H1 (cell line): ENCODE measurements at regions not wholly inside any gene's neighbourhood (a gene's known extent, or its start where the extent isn't known, plus 50 kb on each side); places are given as distances from the start of the nearest gene placed in this dataset.

ENCODE experiments used
- CTCF ChIA-PET: fragments of 300-600 bp; sonication (Branson Sonifier 250); formaldehyde crosslinking; loops from one replicate; lab custom pipeline; 2021; ENCODE audit not compliant: partially characterized antibody; lab: Charles Lee
- POLR2A ChIA-PET: fragments of 300-600 bp; sonication (Branson Sonifier 250); formaldehyde crosslinking; loops from one replicate; lab custom pipeline; 2021; ENCODE audit warnings: inconsistent platforms; ENCODE audit not compliant: partially characterized antibody; lab: Charles Lee
- DNase-seq, 2 experiments: peaks; one replicate each; pipeline versions ENCODE4 v3.0.0 to v3.0.0-alpha.2; 2010 to 2022; ENCODE audit warnings: low spot score in 2 of 2, low read depth in 1 of 2, mixed read lengths in 1 of 2
- FAIRE-seq: peaks from 2 replicates; lab custom pipeline; 2011; peaks lifted over from hg19 to GRCh38; lab: Jason Lieb, UNC
- H2AFZ ChIP-seq: 2 replicates; pipeline ENCODE4 v1.8.1; 2012; ENCODE audit warnings: low read length, inconsistent platforms
- H2AK5ac ChIP-seq: 2 replicates; pipeline ENCODE4 v1.6.1; 2013; ENCODE audit warnings: low read depth, low read length
- H2BK120ac ChIP-seq: replicated peaks from 2 replicates; pipeline ENCODE3; 2013; ENCODE audit warnings: low read depth, low read length, inconsistent platforms
- H2BK12ac ChIP-seq: 2 replicates; pipeline ENCODE4 v1.6.1; 2013; ENCODE audit warnings: low read depth, low read length
- H2BK15ac ChIP-seq: 2 replicates; pipeline ENCODE4 v1.6.1; 2013; ENCODE audit warnings: low read length
- H2BK20ac ChIP-seq: 2 replicates; pipeline ENCODE4 v1.6.1; 2013; ENCODE audit warnings: low read length
- H2BK5ac ChIP-seq: 2 replicates; pipeline ENCODE4 v1.6.1; 2013; ENCODE audit warnings: low read depth, low read length
- H3K14ac ChIP-seq: 2 replicates; pipeline ENCODE4 v1.6.1; 2013; ENCODE audit warnings: inconsistent platforms; ENCODE audit not compliant: insufficient read length
- H3K18ac ChIP-seq: 2 replicates; pipeline ENCODE4 v1.6.1; 2013; ENCODE audit warnings: low read length; ENCODE audit errors: extremely low read depth
- H3K23ac ChIP-seq: 2 replicates; pipeline ENCODE4 v1.6.1; 2013; ENCODE audit warnings: inconsistent platforms; ENCODE audit not compliant: insufficient read length
- H3K23me2 ChIP-seq: 2 replicates; pipeline ENCODE4 v1.6.1; 2013; ENCODE audit warnings: low read depth, low read length
- H3K27ac ChIP-seq: 2 replicates; pipeline ENCODE4 v1.6.1; 2011; ENCODE audit warnings: low read depth, low read length, inconsistent platforms
- H3K27me3 ChIP-seq, 4 experiments: replicated peaks in 1 of 4; 1 replicate in 1 of 4; 2 replicates in 3 of 4; pipeline versions ENCODE4 v1.6.1 to v1.8.1; 2011 to 2013; ENCODE audit warnings: low read length in 3 of 4, mild to moderate bottlenecking in 3 of 4, inconsistent platforms in 2 of 4, mixed read lengths in 2 of 4, moderate library complexity in 1 of 4; ENCODE audit not compliant: control insufficient read depth in 3 of 4, insufficient read depth in 3 of 4; ENCODE audit errors: extremely low read depth in 1 of 4
- H3K36me3 ChIP-seq, 4 experiments: 2 replicates each; pipeline versions ENCODE4 v1.6.1 to v1.8.1; 2011 to 2013; ENCODE audit warnings: mild to moderate bottlenecking in 4 of 4, low read length in 3 of 4, moderate library complexity in 2 of 4, control low read depth in 1 of 4, inconsistent platforms in 1 of 4; ENCODE audit not compliant: insufficient read depth in 4 of 4, control insufficient read depth in 2 of 4
- H3K4ac ChIP-seq: replicated peaks from 2 replicates; pipeline ENCODE3; 2013; ENCODE audit warnings: low read length, low read depth, mixed read lengths, inconsistent platforms; ENCODE audit not compliant: insufficient read length
- H3K4me1 ChIP-seq, 4 experiments: replicated peaks in 1 of 4; 1 replicate in 1 of 4; 2 replicates in 3 of 4; pipeline versions ENCODE4 v1.6.1 to v1.8.1; 2011 to 2013; ENCODE audit warnings: low read length in 3 of 4, inconsistent platforms in 2 of 4, mixed read lengths in 1 of 4; ENCODE audit not compliant: insufficient read depth in 4 of 4, control insufficient read depth in 3 of 4
- H3K4me2 ChIP-seq, 2 experiments: 2 replicates each; pipeline versions ENCODE4 v1.6.1 to v1.8.1; 2011 to 2013; ENCODE audit warnings: low read depth in 2 of 2, low read length in 2 of 2, control low read depth in 1 of 2, inconsistent platforms in 1 of 2, mild to moderate bottlenecking in 1 of 2; ENCODE audit not compliant: insufficient read depth in 1 of 2
- H3K4me3 ChIP-seq, 4 experiments: fragments of 200-600, 300-600 bp in 1 of 4; sonication (generic), shearing (Covaris generic), sonication (Bioruptor Twin) in 1 of 4; 2 replicates each; pipeline versions ENCODE4 v1.5.1 to v1.8.1; 2011 to 2016; ENCODE audit warnings: low read length in 4 of 4, low read depth in 3 of 4, control low read depth in 2 of 4, inconsistent platforms in 2 of 4, mild to moderate bottlenecking in 2 of 4, mixed read lengths in 1 of 4, moderate library complexity in 1 of 4; ENCODE audit not compliant: insufficient read depth in 2 of 4; ENCODE audit errors: extremely low read depth in 1 of 4
- H3K56ac ChIP-seq: replicated peaks from 2 replicates; pipeline ENCODE3; 2013; ENCODE audit warnings: low read depth, mild to moderate bottlenecking, mixed read lengths, low read length, inconsistent platforms; ENCODE audit not compliant: insufficient read length
- H3K79me1 ChIP-seq: 2 replicates; pipeline ENCODE4 v1.6.1; 2013; ENCODE audit warnings: low read depth, low read length, control low read depth
- H3K79me2 ChIP-seq, 2 experiments: 2 replicates each; pipeline versions ENCODE4 v1.6.1 to v1.8.1; 2012 to 2013; ENCODE audit warnings: low read length in 2 of 2, mild to moderate bottlenecking in 2 of 2, inconsistent platforms in 1 of 2; ENCODE audit not compliant: insufficient read depth in 2 of 2, control insufficient read depth in 1 of 2
- H3K9ac ChIP-seq, 4 experiments: replicated peaks in 1 of 4; 1 replicate in 1 of 4; 2 replicates in 3 of 4; pipeline versions ENCODE4 v1.6.1 to v1.8.1; 2011 to 2013; ENCODE audit warnings: low read depth in 3 of 4, low read length in 3 of 4, control low read depth in 2 of 4, mild to moderate bottlenecking in 2 of 4, moderate library complexity in 2 of 4, inconsistent platforms in 1 of 4; ENCODE audit errors: extremely low read depth in 1 of 4
- H3K9me3 ChIP-seq, 2 experiments: 2 replicates each; pipeline versions ENCODE4 v1.6.1 to v1.8.1; 2012 to 2013; ENCODE audit warnings: mild to moderate bottlenecking in 2 of 2, moderate library complexity in 2 of 2, control low read depth in 1 of 2, inconsistent platforms in 1 of 2, low read depth in 1 of 2, low read length in 1 of 2, mixed read lengths in 1 of 2; ENCODE audit not compliant: insufficient read depth in 2 of 2
- H4K20me1 ChIP-seq, 2 experiments: replicated peaks in 1 of 2; 2 replicates each; pipeline versions ENCODE3 to v1.8.1; 2011 to 2013; ENCODE audit warnings: inconsistent platforms in 2 of 2, low read length in 2 of 2, mild to moderate bottlenecking in 1 of 2; ENCODE audit not compliant: insufficient read depth in 2 of 2, control insufficient read depth in 1 of 2
- H4K5ac ChIP-seq: 2 replicates; pipeline ENCODE4 v1.6.1; 2013; ENCODE audit warnings: low read length, low read depth, mixed read lengths, inconsistent platforms; ENCODE audit not compliant: insufficient read length
- H4K8ac ChIP-seq: 2 replicates; pipeline ENCODE4 v1.8.0; 2013; ENCODE audit warnings: mild to moderate bottlenecking, moderate library complexity, low read length, inconsistent platforms; ENCODE audit not compliant: insufficient read depth; ENCODE audit errors: extremely low read depth
- H4K91ac ChIP-seq: replicated peaks from 2 replicates; pipeline ENCODE3; 2013; ENCODE audit warnings: low read length, mixed read lengths, inconsistent platforms; ENCODE audit not compliant: insufficient read length
- GABPA ChIP-seq: IDR thresholded peaks from 2 replicates; pipeline ENCODE4 v1.6.1; 2011; ENCODE audit warnings: mild to moderate bottlenecking, low read length, moderate library complexity, borderline replicate concordance; ENCODE audit not compliant: insufficient read depth
- GTF2F1 ChIP-seq: IDR thresholded peaks from 2 replicates; pipeline ENCODE4 v1.6.1; 2012; ENCODE audit warnings: low read depth, low read length, improper control_type of control experiment, borderline replicate concordance
- POLR2A ChIP-seq, 2 experiments: IDR thresholded peaks; 1 replicate in 1 of 2; 2 replicates in 1 of 2; pipeline ENCODE4 v1.6.1; 2011; ENCODE audit warnings: low read depth in 2 of 2, low read length in 2 of 2, mild to moderate bottlenecking in 2 of 2; ENCODE audit errors: control extremely low read depth in 1 of 2
- RAD21 ChIP-seq, 2 experiments: IDR thresholded peaks in 1 of 2; conservative IDR thresholded peaks in 1 of 2; 2 replicates each; pipeline ENCODE4 v1.6.1; 2011; ENCODE audit warnings: low read depth in 2 of 2, low read length in 2 of 2, improper control_type of control experiment in 1 of 2, inconsistent platforms in 1 of 2, mild to moderate bottlenecking in 1 of 2, moderate library complexity in 1 of 2
- TAF1 ChIP-seq: IDR thresholded peaks from 2 replicates; pipeline ENCODE4 v1.6.1; 2011; ENCODE audit warnings: mild to moderate bottlenecking, low read depth, low read length
- TBP ChIP-seq: IDR thresholded peaks from 2 replicates; pipeline ENCODE4 v1.6.1; 2011; ENCODE audit warnings: low read depth, low read length, improper control_type of control experiment
- WGBS, 2 experiments: shearing (Covaris generic) in 1 of 2; methylation state at CpG; one replicate each; pipeline versions ENCODE4 v1.1.6 to v1.1.7; 2013 to 2015; ENCODE audit warnings: low lambda C conversion rate in 2 of 2, mixed read lengths in 2 of 2, inconsistent platforms in 1 of 2, low coverage in 1 of 2, missing lambda C conversion rate in 1 of 2; ENCODE audit not compliant: insufficient replicate concordance in 2 of 2, insufficient coverage in 1 of 2, insufficient read length in 1 of 2; ENCODE audit errors: extremely low coverage in 1 of 2, missing lambda C conversion rate in 1 of 2; 5-methylcytosine and 5-hydroxymethylcytosine counted together

DNA sequence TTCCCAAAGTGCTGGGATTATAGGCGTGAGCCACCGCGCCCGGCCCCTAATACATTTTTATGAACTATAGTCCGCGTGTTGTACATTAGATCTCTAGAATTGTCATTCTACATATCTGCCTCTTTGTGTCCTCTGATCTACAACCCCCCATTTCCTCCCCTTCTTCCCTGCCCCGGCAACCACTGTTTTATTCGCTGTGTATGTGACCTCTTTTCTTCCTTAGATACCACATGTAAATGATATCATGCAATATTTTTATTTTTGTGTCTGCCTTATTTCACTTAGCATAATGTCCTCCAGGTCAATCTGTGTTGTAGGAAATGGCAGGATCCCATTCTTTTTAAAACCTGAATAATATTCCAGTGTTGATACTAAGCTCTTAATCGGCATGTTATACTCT is 99.5 kb upstream of the NRIP1 start:
- H3K27me3 ChIP-seq: no peaks in the 10 kb centered on the region
- no peak overlapping the region for H2BK15ac ChIP-seq
- no peak overlapping the region for H2AK5ac ChIP-seq
- no peak overlapping the region for H3K27ac ChIP-seq
- H3K14ac ChIP-seq: no peak overlapping the region
- H4K8ac ChIP-seq: no peak overlapping the region
- H4K91ac ChIP-seq: no peak overlapping the region
- H3K23me2 ChIP-seq: no peaks in the 10 kb centered on the region
- no peaks in the 10 kb centered on the region for H3K9me3 ChIP-seq
- no peak overlapping the region for H3K23ac ChIP-seq
- H3K79me2 ChIP-seq: no peaks in the 10 kb centered on the region
- no peaks in the 10 kb centered on the region for H3K4me1 ChIP-seq
- H3K18ac ChIP-seq: no peak overlapping the region
- H2AFZ ChIP-seq: no peak overlapping the region
- H3K56ac ChIP-seq: no peak overlapping the region
- POLR2A ChIA-PET: no interaction called here
- H3K36me3 ChIP-seq: no peaks in the 10 kb centered on the region
- no peak overlapping the region for H2BK20ac ChIP-seq
- DNase-seq: no peak
- no peak overlapping the region for H2BK12ac ChIP-seq
- no peaks in the 10 kb centered on the region for H3K79me1 ChIP-seq
- no peak overlapping the region for H3K9ac ChIP-seq
- CTCF ChIA-PET: no interaction called here
- H4K5ac ChIP-seq: no peak overlapping the region
- no peak overlapping the region for H2BK5ac ChIP-seq
- H2BK120ac ChIP-seq: no peak overlapping the region
- H3K4me3 ChIP-seq: no peak overlapping the region
- 97% methylated on average over 9 of the region's 9 CpGs; no CpG with 5 or more reads in 1 of the 2 experiments for WGBS, 2 experiments
- H3K4ac ChIP-seq: no peak overlapping the region
- FAIRE-seq: no peak
- H4K20me1 ChIP-seq: no peaks in the 10 kb centered on the region
- no peak overlapping the region for H3K4me2 ChIP-seq
- TF ChIP-seq TBP (no peak), RAD21 (IDR thresholded peaks at IDR 0.05 in 1 of 2, conservative IDR thresholded peaks at IDR 0.05 in 1 of 2; ENCODE audit: low read depth in 2 of 2, low read length in 2 of 2) (no peak), POLR2A (IDR thresholded peaks at IDR 0.05; ENCODE audit: control extremely low read depth in 1 of 2, low read depth in 2 of 2, low read length in 2 of 2) (no peak), TAF1 (no peak), GABPA (no peak), GTF2F1 (no peak)
